ENCODE measurements at regions not wholly inside any gene's neighbourhood (a gene's known extent, or its start where the extent isn't known, plus 50 kb on each side); places are given as distances from the start of the nearest gene placed in this dataset.
"Not testable (repeated sequence)": the region's sequence is repeated elsewhere in the genome, so short reads cannot be mapped to it uniquely, and the experiment has no call there.

DNA sequence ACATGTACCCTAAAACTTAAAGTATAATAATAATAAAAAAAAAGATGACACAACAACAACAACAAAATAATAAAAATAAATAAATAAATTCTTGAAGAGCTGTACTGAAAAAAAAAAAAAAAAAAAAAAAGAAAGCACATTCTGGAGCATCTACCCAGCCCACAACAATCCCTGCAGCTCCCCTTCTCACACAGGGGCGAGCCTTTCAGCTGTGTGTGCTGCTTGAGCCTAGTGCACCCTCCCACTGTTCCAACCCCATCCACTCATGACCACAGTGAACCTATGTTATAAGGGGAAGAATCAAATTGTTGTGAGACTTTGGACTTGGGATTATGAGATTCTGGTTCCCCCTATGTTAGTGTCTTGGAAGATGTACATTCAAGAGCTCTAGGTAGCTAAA, 161.5 kb upstream of the JADE1 start:
- no peak for DNase-seq (ENCODE audit: low spot score in 2 of 2, unreplicated experiment in 2 of 2)
- H3K4me1 Mint-ChIP-seq, result peaks cover 8% of the 10 kb centered on the region
- no peaks in the 10 kb centered on the region for H3K36me3 Mint-ChIP-seq
- H3K27ac Mint-ChIP-seq, result no peak overlapping the region
- TF ChIP-seq, protein P1, sequence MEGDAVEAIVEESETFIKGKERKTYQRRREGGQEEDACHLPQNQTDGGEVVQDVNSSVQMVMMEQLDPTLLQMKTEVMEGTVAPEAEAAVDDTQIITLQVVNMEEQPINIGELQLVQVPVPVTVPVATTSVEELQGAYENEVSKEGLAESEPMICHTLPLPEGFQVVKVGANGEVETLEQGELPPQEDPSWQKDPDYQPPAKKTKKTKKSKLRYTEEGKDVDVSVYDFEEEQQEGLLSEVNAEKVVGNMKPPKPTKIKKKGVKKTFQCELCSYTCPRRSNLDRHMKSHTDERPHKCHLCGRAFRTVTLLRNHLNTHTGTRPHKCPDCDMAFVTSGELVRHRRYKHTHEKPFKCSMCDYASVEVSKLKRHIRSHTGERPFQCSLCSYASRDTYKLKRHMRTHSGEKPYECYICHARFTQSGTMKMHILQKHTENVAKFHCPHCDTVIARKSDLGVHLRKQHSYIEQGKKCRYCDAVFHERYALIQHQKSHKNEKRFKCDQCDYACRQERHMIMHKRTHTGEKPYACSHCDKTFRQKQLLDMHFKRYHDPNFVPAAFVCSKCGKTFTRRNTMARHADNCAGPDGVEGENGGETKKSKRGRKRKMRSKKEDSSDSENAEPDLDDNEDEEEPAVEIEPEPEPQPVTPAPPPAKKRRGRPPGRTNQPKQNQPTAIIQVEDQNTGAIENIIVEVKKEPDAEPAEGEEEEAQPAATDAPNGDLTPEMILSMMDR (IDR thresholded peaks at IDR 0.05; ENCODE audit: unreplicated experiment), result no peak
- peaks cover 10% of the 10 kb centered on the region for H3K9me3 Mint-ChIP-seq
- H3K27me3 Mint-ChIP-seq (ENCODE audit: low read depth), result no peaks in the 10 kb centered on the region
- no peak overlapping the region for H3K4me3 Mint-ChIP-seq

DNA sequence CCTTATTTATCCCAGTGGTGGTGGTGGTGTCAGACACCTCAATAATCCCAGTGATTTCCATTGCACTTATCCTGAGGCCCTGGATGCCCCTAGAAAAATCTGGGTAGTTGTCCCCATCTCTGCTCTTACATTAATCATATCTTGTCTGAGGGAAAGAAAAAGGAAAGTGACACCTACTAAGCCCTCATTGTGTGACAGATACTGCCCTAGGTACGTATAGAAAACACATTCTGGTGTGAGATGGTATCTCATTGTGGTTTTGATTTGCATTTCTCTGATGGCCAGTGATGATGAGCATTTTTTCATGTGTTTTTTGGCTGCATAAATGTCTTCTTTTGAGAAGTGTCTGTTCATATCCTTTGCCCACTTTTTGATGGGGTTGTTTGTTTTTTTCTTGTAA, 162.6 kb upstream of the JADE1 start:
- not testable (repeated sequence) for H3K27ac Mint-ChIP-seq; H3K4me1 Mint-ChIP-seq; H3K36me3 Mint-ChIP-seq; DNase-seq (ENCODE audit: low spot score in 2 of 2, unreplicated experiment in 2 of 2); H3K9me3 Mint-ChIP-seq; H3K4me3 Mint-ChIP-seq; H3K27me3 Mint-ChIP-seq (ENCODE audit: low read depth)

DNA sequence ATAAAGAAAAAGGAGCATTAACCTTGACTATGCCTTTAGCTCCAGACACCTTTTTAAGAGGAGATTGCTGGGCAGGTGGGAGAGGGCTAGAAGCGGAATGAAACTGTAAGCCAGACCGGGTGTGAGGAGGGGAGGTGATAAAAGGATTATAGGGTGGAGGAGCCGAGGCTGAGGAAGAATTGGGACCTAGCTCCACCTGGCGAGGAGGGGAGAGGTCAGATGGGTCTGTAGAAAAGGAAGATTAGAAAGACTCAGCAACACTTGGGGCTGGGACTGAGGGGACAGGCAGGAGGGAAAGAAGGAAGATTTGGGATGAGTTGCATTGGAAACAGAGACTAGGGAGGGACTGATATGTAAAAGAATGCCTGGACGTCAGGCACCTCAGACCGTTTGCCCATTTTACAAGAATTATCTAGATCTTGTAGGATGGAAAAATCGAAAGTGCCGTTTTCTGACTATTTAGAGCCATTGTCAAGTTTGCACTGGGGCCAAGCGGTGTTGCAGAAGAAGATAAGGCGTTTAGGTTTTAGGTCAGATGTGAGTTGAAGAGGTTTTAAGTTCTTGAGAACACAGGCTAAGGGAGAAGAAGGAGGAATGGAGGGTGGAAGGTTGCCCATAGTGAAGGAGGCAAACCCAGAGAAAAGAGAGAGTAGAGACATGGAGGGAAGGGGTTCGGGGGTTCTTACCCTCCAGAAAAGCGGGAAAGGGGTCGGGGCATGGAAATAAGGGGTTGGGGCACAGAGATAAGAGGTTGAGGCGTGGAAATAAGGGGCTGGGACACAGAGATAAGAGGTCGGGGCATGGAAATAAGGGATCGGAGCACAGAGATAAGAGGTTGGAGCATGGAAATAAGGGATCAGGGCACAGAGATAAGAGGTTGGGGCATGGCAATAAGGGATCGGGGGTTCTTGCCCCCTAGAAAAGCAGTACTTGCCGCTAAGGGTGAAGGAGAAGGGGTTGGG, 164.5 kb upstream of the JADE1 start:
- DNase-seq (ENCODE audit: low spot score in 2 of 2, unreplicated experiment in 2 of 2); H3K36me3 Mint-ChIP-seq; H3K27me3 Mint-ChIP-seq (ENCODE audit: low read depth); H3K9me3 Mint-ChIP-seq; H3K4me1 Mint-ChIP-seq; H3K4me3 Mint-ChIP-seq; H3K27ac Mint-ChIP-seq: not testable (repeated sequence)

DNA sequence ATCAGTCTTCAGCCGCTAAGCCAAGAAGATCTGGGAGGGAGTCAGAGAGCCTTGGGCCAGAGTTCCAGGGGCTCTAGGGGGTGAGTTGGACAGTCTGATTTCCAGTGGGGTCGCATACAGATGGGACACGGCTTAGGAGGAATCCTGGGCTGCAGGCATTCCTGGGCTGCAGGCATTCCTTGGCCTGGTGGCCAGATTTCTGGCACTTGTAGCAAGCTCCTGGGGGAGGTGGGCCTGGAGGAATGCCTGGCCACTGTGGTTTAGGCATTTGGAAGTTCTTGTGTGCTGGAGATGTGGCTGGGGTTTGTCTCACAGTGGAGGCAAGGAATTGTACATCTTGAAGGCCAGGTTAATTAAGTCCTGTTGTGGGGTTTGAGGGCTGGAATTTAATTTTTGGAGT, 165.4 kb upstream of the JADE1 start:
- not testable (repeated sequence) for DNase-seq (ENCODE audit: low spot score in 2 of 2, unreplicated experiment in 2 of 2); H3K4me1 Mint-ChIP-seq; H3K27me3 Mint-ChIP-seq (ENCODE audit: low read depth); H3K4me3 Mint-ChIP-seq; H3K27ac Mint-ChIP-seq; H3K9me3 Mint-ChIP-seq; H3K36me3 Mint-ChIP-seq

DNA sequence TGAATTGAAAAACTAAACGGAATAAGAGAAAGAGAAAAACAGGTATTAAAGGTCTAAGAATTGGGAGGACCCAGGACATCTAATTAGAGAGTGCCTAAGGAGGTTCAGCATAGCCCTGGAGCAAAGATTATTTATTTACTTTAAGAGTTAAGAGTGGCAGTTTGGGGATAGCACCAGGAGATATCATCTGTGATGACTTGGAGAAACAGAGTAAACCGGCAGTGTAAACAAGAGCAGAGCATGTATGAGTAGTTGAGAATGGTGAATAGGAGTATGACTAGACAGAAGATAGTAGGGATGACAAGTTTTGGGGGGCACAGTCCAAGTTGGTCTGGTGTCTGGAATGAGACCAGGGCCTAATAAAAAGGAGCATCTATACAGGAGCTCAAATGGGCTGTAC, 167.9 kb upstream of the JADE1 start:
- not testable (repeated sequence) for H3K36me3 Mint-ChIP-seq; H3K4me3 Mint-ChIP-seq; H3K27ac Mint-ChIP-seq; H3K4me1 Mint-ChIP-seq; H3K27me3 Mint-ChIP-seq (ENCODE audit: low read depth); DNase-seq (ENCODE audit: low spot score in 2 of 2, unreplicated experiment in 2 of 2); H3K9me3 Mint-ChIP-seq

DNA sequence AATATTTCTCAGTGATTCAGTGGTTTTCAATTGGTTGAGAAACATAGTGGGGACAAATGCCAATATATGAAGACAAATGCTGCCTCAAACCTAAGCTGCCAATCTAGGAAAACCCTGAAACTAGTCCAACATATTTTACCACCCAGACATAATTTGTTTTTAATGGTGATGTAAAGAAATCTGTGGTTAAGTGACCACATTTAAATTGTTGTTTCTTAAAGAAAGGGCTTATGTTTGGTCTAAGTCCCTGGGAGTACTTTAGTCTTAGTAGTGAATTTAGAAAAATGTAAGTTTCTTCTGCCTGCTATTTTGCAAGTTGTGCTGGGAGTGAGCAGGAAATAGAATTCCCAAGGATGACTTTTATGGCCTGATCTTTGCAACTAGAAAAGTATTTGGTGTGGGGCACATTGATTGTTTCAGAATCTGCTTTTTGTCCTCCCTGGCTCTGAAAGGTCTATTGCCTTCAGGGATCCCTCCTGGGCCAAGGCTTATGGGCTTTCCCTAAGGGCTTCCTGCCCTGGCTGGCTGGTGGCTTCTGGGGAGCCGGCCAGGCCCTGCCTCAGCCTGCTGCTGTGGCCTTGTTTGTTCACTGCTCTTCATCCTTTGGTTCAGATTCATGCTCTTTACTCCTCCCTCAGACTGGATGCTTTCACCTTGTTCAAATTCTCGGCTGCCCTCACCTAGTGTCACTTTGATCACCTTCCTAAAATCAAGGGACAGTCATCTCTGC, 169.8 kb upstream of the JADE1 start:
- TF ChIP-seq, protein P1 (IDR thresholded peaks at IDR 0.05; ENCODE audit: unreplicated experiment), result no peak
- Mint-ChIP-seq H3K27ac (no peak overlapping the region), H3K4me3 (no peak overlapping the region), H3K4me1 (peaks cover 15% of the 10 kb centered on the region), H3K36me3 (no peaks in the 10 kb centered on the region), H3K27me3 (ENCODE audit: low read depth) (no peaks in the 10 kb centered on the region), H3K9me3 (no peaks in the 10 kb centered on the region)
- DNase-seq (ENCODE audit: low spot score in 2 of 2, unreplicated experiment in 2 of 2), result no peak

DNA sequence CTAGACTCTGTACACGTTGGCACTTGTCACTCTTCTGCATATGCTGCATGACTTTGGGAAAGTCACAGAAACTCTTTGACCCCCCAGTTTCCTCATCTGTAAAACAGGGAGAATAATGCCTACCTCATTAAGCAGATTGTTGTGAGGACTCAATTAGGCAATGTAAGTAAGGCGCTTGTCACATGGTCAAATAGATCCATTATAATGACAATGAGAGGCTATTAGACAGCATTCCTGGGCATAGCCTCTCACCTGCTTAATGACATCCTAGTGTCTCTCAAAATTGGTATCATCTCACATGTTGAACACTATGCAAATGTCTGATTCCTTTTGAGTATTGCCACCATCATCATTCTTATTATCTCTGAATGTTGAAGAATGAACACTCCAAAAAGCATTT, 172.6 kb upstream of the JADE1 start:
- TF ChIP-seq, protein P1 (IDR thresholded peaks at IDR 0.05; ENCODE audit: unreplicated experiment), result no peak
- no peak for DNase-seq (ENCODE audit: low spot score in 2 of 2, unreplicated experiment in 2 of 2)
- Mint-ChIP-seq H3K4me1 (peaks cover 22% of the 10 kb centered on the region), H3K27ac (no peak overlapping the region), H3K4me3 (no peak overlapping the region), H3K36me3 (no peaks in the 10 kb centered on the region), H3K9me3 (no peaks in the 10 kb centered on the region), H3K27me3 (ENCODE audit: low read depth) (no peaks in the 10 kb centered on the region)

Data from mesothelial cell of epicardium (in vitro differentiated cells).